ENCODE measurements at regions not wholly inside any gene's neighbourhood (a gene's known extent, or its start where the extent isn't known, plus 50 kb on each side); places are given as distances from the start of the nearest gene placed in this dataset.
"Not testable (repeated sequence)": the region's sequence is repeated elsewhere in the genome, so short reads cannot be mapped to it uniquely, and the experiment has no call there.

DNA sequence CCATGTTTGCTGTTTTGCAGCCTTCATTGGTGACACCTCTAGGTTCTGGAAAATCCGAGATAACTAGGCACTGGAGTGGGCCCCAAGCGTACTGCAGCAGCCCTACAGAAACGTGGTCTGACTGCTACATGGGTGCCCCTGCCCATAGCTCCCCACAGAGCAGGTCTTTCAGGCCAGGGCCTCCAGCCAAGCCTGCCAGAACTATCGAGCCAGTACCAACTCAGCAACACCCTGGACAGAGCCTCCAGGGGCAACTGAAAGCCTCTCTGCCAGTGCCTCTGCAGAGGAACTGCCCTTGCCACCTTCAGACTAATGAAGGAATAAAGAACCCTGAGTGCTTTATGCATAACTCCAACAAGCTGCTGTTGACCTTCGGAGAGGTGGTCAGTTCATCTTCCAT lies 111.1 kb upstream of the PPP3CA start:
- Mint-ChIP-seq H3K27me3 (peaks cover 10% of the 10 kb centered on the region), H3K9me3 (peaks cover 18% of the 10 kb centered on the region), H3K27ac (no peak overlapping the region), H3K4me3 (no peak overlapping the region), H3K4me1 (no peaks in the 10 kb centered on the region), H3K36me3 (ENCODE audit: low read depth) (no peaks in the 10 kb centered on the region)
- ATAC-seq (no peak), DNase-seq (no peak)

DNA sequence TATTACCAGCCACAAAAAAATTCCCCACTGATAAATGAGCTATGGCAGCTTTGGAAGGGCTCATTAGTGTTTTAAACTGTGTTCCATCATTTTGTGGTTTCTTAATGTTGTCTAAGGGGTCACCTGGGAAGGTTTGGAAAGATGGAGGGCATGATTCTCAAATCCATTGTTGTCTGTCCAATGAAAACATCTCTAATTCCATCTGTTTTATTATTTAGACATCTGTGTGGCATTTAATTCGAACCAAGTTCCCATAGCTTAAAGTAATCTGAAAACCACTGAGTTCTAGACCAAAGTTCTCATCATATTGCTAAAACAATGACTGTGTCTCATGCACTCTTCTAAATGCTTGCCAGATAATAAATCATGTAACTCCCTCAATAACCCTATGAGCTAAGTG lies 103.8 kb upstream of the PPP3CA start:
- H3K4me1 Mint-ChIP-seq = no peaks in the 10 kb centered on the region
- H3K36me3 Mint-ChIP-seq (ENCODE audit: low read depth) = no peaks in the 10 kb centered on the region
- H3K4me3 Mint-ChIP-seq = no peak overlapping the region
- no peak for DNase-seq
- peaks cover 7% of the 10 kb centered on the region for H3K9me3 Mint-ChIP-seq
- no peak for ATAC-seq
- no peak overlapping the region for H3K27ac Mint-ChIP-seq
- peaks cover 7% of the 10 kb centered on the region for H3K27me3 Mint-ChIP-seq

DNA sequence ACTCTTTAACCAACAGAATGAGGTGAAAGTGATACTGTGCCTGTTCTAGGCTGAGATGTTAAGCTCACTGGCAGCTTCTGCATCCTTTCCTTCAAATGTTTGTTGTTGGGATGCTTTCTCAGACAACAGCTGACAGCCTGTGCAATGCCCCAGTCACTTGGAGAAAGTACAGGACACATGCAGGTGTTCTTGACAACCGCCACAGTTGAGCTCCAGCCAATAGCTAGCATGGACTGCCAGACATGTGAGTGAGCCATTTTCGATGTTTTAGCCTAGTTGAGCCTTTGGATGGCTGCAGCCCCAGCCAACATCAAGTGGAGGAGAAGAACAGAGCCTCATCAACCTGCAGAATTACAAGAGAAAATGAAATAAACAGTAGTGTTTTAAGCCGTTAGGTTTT lies 94.1 kb upstream of the PPP3CA start:
- ATAC-seq (no peak), DNase-seq (no peak)
- H3K36me3 Mint-ChIP-seq (ENCODE audit: low read depth) = peaks cover 1% of the 10 kb centered on the region
- H3K9me3 Mint-ChIP-seq = no peaks in the 10 kb centered on the region
- no peak overlapping the region for H3K4me3 Mint-ChIP-seq
- H3K27ac Mint-ChIP-seq = no peak overlapping the region
- H3K4me1 Mint-ChIP-seq = no peaks in the 10 kb centered on the region
- peaks cover 19% of the 10 kb centered on the region for H3K27me3 Mint-ChIP-seq

DNA sequence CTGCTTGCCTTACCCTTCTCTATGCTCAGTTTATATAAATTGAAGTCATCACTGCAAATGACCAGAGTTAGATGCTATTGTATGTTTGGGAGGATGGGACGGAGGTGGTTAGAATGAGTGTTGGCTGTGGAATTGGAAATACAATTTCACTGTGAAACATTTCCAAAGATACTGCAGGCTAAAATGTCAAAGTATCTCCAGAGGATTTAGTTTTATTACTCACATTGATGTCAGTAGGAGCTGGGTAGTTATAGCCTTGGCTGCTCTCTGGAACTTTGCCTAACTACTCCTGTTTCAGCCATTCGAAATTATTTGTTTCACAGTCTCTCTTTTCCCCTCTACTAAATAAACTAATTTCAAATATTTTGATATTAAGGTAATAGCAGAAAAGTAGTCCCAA lies 92.6 kb upstream of the PPP3CA start:
- H3K27ac Mint-ChIP-seq = no peak overlapping the region

DNA sequence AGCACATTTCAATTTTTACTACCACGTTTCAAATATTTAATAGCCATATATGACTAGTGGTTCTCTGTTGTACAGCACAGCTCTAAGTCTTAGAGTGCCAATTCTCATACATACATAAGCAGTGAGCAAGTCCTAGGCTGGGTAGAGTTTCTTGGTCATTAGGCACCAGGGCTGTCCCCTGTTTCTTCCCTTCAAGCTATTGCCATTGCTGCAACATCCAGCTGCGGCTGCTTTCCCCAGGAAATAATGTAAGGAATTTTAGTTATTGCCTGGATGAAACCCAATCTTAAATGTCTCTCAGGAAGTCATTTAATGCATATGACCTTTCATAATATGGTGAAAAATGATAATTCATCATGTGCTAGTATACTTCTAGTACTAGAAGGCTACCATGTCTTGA lies 74.1 kb upstream of the PPP3CA start:
- no peak for DNase-seq
- Mint-ChIP-seq H3K27ac (no peak overlapping the region), H3K9me3 (no peaks in the 10 kb centered on the region), H3K27me3 (peaks cover 15% of the 10 kb centered on the region), H3K36me3 (ENCODE audit: low read depth) (no peaks in the 10 kb centered on the region), H3K4me3 (no peak overlapping the region), H3K4me1 (peaks cover 43% of the 10 kb centered on the region)
- ATAC-seq = no peak

More for the DNA sequence above, 92.6 kb upstream of the PPP3CA start:
- H3K36me3 Mint-ChIP-seq (ENCODE audit: low read depth) = peaks cover 1% of the 10 kb centered on the region
- no peaks in the 10 kb centered on the region for H3K9me3 Mint-ChIP-seq
- DNase-seq (no peak), ATAC-seq (no peak)
- no peaks in the 10 kb centered on the region for H3K4me1 Mint-ChIP-seq
- peaks cover 16% of the 10 kb centered on the region for H3K27me3 Mint-ChIP-seq
- no peak overlapping the region for H3K4me3 Mint-ChIP-seq

DNA sequence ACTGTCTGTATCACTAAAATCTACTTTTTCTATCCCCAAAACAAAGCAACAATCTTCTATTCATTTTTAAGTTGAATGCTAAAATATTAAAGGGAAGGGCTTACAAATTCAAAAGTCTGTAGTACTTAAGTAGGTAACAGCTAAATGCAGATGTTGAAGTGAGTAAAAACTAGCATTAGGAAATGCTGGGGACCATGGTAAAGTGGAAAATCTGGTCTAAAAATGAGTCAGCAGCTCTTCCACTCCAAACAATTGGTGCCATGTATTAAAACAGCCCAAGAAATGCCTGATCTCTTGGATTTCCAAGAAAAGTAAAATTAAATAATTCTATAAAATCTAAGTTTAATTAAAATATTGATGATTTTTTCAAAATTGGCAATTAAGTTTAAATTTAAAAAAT lies 73.3 kb upstream of the PPP3CA start:
- ATAC-seq = no peak
- H3K9me3 Mint-ChIP-seq = no peaks in the 10 kb centered on the region
- no peak overlapping the region for H3K4me3 Mint-ChIP-seq

DNA sequence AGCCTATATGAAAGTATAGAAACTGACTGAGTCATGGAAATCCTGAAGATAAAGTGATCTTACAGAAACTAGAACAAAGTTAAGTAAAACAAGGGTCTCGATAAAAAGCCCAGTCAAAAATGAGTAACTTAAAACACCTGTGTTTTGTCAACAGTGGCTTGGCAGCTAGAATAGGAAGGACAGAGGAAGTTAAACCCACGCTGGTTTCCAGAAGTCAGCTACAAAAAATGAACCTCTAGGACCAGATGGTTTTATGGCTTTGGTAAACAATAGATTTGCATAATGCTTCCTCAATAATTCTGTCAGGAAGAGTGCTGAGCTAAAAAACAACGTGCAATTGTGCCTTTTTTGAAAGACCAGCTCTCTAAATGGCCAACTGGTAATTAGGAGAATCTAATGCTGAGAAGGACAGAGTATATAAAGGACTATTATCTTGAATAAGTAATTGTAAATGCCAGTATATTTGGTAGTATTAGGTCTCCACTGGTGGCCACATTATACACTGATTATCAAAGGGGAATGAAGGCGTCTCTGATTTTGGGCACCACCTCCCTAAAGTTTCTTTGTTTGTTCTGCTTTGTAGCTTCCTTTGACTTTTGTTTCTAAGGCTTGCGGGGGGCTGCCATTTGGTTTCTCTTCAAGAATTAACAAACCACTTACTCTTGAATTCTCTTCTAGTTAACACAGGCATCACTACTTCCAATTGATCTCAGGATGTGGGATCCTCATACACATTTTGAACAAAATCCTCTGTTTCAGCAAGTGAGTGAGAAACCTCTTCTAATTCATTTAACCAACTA lies 72.2 kb upstream of the PPP3CA start:
- no peaks in the 10 kb centered on the region for H3K9me3 Mint-ChIP-seq
- peaks cover 20% of the 10 kb centered on the region for H3K27me3 Mint-ChIP-seq
- H3K4me3 Mint-ChIP-seq = peak overlapping the region; percentile 32
- no peaks in the 10 kb centered on the region for H3K36me3 Mint-ChIP-seq (ENCODE audit: low read depth)
- peaks cover 54% of the 10 kb centered on the region for H3K4me1 Mint-ChIP-seq
- DNase-seq (no peak), ATAC-seq (peak; percentile 50)
- H3K27ac Mint-ChIP-seq = peak overlapping the region; percentile 38

More for the DNA sequence above, 73.3 kb upstream of the PPP3CA start:
- Mint-ChIP-seq H3K36me3 (ENCODE audit: low read depth) (no peaks in the 10 kb centered on the region), H3K4me1 (peaks cover 44% of the 10 kb centered on the region), H3K27ac (no peak overlapping the region), H3K27me3 (peaks cover 13% of the 10 kb centered on the region)
- DNase-seq = no peak

DNA sequence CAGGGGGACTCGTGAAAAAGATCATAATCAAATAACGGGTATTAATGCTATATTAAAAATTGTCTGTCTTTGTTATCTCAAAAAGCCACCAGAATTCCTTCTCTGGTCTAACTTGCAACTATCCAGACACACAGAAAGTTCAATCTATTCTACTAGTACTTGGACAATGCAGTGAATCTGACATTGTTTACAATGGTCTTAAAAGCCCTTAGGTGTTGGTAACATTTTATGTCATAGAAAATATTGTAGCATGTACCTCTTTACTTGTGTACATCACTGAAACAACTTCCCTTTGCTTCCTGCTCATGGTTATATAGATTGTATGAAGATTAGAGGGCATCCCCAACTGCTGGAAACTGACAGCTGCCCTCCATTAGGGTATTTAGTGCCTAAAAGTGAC lies 71.1 kb upstream of the PPP3CA start:
- Mint-ChIP-seq H3K4me3 (peak overlapping the region; percentile 35), H3K27ac (peak overlapping the region; percentile 59), H3K27me3 (peaks cover 20% of the 10 kb centered on the region), H3K9me3 (peaks cover 2% of the 10 kb centered on the region), H3K36me3 (ENCODE audit: low read depth) (no peaks in the 10 kb centered on the region), H3K4me1 (peaks cover 55% of the 10 kb centered on the region)
- ATAC-seq (no peak), DNase-seq (no peak)

DNA sequence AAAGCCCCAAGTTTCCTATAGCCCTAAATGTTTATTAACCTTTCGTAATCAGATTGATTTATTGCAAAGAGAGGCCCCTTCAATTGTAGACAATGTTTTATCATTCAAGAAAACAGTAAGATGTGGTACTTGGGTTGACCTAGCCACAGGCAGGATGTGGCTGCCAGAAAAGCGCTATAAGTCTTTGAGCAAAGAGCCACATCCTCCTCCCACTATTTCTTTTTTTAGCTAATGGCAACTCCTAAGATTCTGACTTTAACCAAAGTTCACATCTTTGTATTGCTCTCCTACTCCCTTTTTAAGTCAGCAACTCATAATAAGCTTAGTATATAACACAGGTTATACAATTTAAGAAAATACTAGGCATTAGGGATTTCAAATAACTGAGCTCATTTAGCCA lies 70.7 kb upstream of the PPP3CA start:
- Mint-ChIP-seq H3K27me3 (peaks cover 23% of the 10 kb centered on the region), H3K27ac (peak overlapping the region; percentile 59), H3K36me3 (ENCODE audit: low read depth) (no peaks in the 10 kb centered on the region), H3K4me3 (peak overlapping the region; percentile 35), H3K9me3 (peaks cover 4% of the 10 kb centered on the region), H3K4me1 (peaks cover 55% of the 10 kb centered on the region)
- ATAC-seq (peak; percentile 83), DNase-seq (peak; percentile 64)

DNA sequence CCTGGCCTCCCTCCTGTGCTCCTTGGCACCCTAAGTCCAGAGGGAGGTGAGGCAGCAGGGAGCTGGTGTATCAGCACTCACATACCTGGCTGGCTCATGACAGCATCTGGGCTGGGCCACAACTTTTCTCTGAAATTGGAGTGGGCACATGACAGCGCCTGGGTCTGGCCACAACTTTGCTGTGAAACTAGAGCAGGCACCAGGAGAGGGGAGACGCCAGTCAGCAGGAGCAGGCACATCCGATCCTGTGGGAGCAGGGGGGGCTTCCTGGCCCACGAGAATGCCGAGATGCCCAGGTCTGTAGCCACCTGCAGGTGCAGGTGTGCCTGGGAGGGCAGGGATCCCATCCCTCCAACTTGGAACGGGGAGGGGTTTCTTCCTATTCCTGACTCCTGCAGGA lies 69.7 kb upstream of the PPP3CA start:
- H3K36me3 Mint-ChIP-seq (ENCODE audit: low read depth) = no peaks in the 10 kb centered on the region
- ATAC-seq (no peak), DNase-seq (no peak)
- no peak overlapping the region for H3K4me3 Mint-ChIP-seq
- peaks cover 55% of the 10 kb centered on the region for H3K4me1 Mint-ChIP-seq
- peaks cover 26% of the 10 kb centered on the region for H3K27me3 Mint-ChIP-seq
- H3K9me3 Mint-ChIP-seq = peaks cover 4% of the 10 kb centered on the region
- H3K27ac Mint-ChIP-seq = no peak overlapping the region

DNA sequence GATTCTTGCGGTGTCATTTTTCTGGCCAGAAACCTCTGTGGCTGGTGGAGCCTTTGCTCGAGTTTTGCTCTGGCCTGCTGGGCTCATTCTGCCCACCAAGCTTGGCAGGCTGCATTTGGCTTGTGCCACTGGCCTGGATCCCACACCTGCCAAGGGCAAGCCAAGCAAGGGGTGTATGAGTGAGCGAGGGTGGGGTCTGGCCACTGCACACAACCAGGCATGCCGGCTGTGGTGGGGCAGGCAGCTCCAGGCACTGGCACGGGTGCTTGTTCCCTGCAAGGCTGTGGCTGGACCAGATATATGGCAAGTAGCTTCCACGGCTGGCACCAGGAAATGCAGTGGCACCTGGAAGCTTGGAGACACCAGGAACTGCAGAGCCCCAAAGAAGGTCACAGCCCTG lies 68.6 kb upstream of the PPP3CA start:
- ATAC-seq (no peak), DNase-seq (no peak)
- H3K36me3 Mint-ChIP-seq (ENCODE audit: low read depth) = no peaks in the 10 kb centered on the region
- peaks cover 54% of the 10 kb centered on the region for H3K4me1 Mint-ChIP-seq
- H3K9me3 Mint-ChIP-seq = peaks cover 4% of the 10 kb centered on the region
- H3K4me3 Mint-ChIP-seq = no peak overlapping the region
- no peak overlapping the region for H3K27ac Mint-ChIP-seq
- peaks cover 22% of the 10 kb centered on the region for H3K27me3 Mint-ChIP-seq

DNA sequence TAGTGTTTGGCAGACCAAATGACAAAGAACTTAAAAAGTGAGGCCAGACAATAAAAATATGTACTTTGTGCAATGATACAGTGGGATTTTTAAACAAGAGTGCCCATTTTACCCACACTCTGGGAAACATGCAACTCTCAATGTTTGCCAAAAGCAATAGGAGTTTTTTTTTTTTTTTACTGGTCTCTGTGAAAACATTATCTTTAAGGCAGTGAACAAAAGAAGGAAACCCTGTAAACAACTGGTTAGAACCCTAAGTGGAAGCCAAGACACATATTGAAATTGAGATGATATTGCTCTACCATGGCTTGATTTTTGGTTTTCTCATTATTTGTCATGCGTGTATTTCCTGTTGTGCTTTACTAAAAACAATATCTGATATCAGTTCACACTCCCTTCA lies 67.2 kb upstream of the PPP3CA start:
- ATAC-seq (no peak), DNase-seq (no peak)
- peaks cover 42% of the 10 kb centered on the region for H3K4me1 Mint-ChIP-seq
- no peak overlapping the region for H3K4me3 Mint-ChIP-seq
- H3K36me3 Mint-ChIP-seq (ENCODE audit: low read depth) = no peaks in the 10 kb centered on the region
- H3K27ac Mint-ChIP-seq = no peak overlapping the region
- peaks cover 26% of the 10 kb centered on the region for H3K27me3 Mint-ChIP-seq
- H3K9me3 Mint-ChIP-seq = peaks cover 4% of the 10 kb centered on the region

DNA sequence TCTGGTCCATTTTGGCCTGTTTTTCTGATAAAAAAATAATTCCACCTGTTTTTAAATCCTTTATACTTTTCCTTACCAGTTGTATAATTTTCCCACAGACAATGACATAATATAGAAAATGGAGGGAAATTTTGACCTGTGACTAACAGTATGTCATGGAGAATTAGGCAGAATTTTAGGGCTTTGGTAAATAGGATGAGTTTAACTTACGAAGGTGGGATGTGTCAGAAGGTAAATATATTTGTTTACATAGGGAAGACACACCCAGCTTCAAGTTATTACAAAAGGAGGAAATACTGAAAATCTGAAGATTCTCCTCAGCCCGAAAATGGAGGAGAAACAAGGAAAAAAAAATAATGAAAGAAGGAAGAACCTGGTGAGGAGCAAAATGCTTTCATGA lies 64.6 kb upstream of the PPP3CA start:
- Mint-ChIP-seq H3K36me3 (ENCODE audit: low read depth) (no peaks in the 10 kb centered on the region), H3K27me3 (peaks cover 32% of the 10 kb centered on the region), H3K27ac (no peak overlapping the region), H3K9me3 (peaks cover 4% of the 10 kb centered on the region), H3K4me3 (no peak overlapping the region), H3K4me1 (peaks cover 18% of the 10 kb centered on the region)
- DNase-seq (no peak), ATAC-seq (no peak)

DNA sequence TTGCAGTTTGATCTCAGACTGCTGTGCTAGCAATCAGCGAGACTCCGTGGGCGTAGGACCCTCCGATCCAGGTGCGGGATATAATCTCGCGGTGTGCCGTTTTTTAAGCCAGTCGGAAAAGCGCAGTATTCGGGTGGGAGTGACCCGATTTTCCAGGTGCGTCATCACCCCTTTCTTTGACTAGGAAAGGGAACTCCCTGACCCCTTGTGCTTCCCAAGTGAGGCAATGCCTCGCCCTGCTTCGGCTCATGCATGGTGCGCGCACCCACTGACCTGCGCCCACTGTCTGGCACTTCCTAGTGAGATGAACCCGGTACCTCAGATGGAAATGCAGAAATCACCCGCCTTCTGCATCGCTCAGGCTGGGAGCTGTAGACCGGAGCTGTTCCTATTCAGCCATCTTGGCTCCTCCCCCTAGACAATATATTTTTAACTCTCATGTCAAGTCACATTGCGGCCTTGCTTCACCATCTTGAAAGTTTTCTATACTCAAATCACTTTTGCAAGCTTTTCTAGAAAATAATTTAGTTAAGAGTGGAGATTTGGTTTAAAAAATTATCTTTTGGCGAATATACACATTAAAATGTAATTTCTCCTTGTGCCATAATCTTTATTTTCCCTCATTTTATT lies 64.1 kb upstream of the PPP3CA start:
- not testable (repeated sequence) for ATAC-seq; DNase-seq; H3K36me3 Mint-ChIP-seq (ENCODE audit: low read depth); H3K4me3 Mint-ChIP-seq; H3K27ac Mint-ChIP-seq; H3K9me3 Mint-ChIP-seq
- H3K4me1 Mint-ChIP-seq = peaks cover 16% of the 10 kb centered on the region
- H3K27me3 Mint-ChIP-seq = peaks cover 31% of the 10 kb centered on the region

DNA sequence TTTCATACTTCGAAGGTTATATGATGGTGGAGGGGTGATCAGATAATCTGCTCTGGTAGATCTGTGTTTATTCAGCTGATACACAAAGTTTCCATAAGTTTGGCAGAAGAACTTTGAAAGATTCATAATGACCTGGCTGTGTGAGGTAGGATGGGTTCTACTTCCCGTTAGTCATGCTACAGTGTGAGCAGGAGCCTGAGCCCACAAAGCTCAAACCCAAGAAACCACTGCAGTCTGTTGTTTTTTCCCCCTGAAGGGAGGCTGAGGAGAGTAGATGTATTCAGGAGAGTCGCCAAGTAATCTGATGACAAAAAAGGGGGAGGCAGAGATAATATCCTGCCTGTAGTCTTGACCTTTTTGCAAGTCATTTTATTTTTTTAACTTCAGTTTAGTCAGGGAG lies 52.8 kb upstream of the PPP3CA start:
- H3K9me3 Mint-ChIP-seq = peaks cover 4% of the 10 kb centered on the region
- H3K27me3 Mint-ChIP-seq = peaks cover 2% of the 10 kb centered on the region
- no peaks in the 10 kb centered on the region for H3K36me3 Mint-ChIP-seq (ENCODE audit: low read depth)
- peaks cover 23% of the 10 kb centered on the region for H3K4me1 Mint-ChIP-seq
- peak; percentile 100 for ATAC-seq
- peak overlapping the region; percentile 68 for H3K27ac Mint-ChIP-seq
- peak; percentile 35 for DNase-seq
- peak overlapping the region; percentile 13 for H3K4me3 Mint-ChIP-seq
